ENCODE measurements at regions not wholly inside any gene's neighbourhood (a gene's known extent, or its start where the extent isn't known, plus 50 kb on each side); places are given as distances from the start of the nearest gene placed in this dataset.
"Not testable (repeated sequence)": the region's sequence is repeated elsewhere in the genome, so short reads cannot be mapped to it uniquely, and the experiment has no call there.

DNA sequence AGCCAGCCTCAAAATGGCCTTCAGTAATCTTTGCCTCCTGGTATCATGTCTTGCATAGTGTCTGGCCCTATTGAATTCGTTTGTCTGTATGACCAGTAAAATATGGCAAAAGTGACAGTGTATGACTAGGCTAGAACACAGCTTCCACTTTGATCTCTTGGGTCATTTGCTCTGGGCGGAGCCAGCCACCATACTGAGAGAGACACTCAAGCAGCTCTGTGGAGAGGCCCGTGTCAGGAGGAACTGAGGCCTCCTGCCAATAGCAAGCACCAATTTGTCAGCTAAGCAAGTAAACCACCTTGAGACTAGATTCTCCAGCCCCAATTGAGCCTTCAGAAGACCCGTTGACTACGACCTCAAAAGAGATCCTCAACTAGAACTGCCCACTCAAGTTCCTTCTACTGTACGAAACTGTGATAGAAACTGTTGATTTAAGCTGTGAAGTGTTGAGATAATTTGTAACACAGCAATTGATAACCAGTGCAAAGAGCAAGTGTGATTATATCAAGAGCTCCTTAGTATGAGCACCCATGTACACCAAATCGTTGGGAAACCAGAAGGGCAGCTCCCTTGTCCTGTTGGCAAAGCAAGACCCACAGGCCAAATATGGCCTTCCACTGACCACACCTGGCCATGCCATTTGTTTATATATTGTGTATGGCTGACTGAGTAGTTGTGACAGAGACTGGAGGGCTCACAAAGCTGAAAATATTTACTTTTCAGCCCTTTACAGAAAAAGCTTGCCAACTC is 52.7 kb upstream of the SERBP1 start:
- DNase-seq (ENCODE audit: low spot score): no peak

DNA sequence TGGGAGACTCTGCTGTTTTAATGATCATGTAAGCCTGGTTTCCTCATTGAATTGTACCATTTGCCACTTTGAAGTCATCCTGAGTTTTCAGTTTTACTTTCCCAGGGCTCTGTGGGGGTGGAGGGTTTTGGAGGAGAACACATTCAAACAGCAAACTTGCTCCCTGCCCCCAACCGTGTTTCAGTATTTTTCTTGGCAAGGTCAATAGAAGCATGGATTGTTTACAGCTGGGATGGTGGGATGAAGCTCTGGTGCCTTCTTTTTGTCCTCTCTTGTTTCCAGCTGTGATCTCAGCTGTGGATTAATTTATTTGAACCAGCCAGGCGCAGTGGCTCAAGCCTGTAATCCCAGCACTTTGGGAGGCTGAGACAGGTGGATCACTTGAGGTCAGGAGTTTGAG is 54.3 kb upstream of the SERBP1 start:
- DNase-seq (ENCODE audit: low spot score): no peak

DNA sequence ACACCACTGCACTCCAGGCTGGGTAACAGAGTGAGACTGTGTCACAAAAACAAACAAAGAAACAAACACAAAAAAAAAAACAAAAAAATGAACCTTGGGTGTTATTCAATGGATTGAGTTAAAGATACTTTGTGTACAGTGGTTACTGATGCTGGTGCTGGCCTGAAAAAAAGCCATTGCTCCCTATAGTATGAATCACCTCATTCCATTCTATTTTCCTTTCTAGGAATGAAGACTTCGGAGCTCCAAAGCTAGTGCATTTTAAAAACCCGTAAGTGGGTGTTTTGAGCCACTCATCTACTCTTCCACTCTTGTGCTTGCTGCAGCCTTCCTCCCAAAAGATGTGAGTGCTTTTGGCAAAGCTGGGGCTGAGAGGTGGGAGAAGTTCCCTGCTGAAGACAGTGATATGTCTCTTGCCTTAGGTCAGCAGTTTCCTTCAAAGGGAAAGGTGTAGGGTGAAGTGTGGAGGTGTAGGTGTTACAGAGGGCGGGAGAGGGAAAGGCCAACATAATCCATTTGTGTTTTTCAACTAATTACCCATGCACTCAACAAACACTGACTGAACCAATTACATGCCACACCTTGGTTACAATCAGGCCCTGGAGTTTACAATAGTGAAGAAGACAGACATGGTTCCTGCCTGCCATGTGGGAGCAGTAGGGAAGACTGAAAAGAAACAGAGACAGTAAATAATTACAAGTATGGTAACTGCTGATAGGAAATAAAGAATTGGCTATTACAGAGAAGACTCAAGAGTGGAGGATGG is 55.0 kb upstream of the SERBP1 start:
- DNase-seq (ENCODE audit: low spot score): no peak

DNA sequence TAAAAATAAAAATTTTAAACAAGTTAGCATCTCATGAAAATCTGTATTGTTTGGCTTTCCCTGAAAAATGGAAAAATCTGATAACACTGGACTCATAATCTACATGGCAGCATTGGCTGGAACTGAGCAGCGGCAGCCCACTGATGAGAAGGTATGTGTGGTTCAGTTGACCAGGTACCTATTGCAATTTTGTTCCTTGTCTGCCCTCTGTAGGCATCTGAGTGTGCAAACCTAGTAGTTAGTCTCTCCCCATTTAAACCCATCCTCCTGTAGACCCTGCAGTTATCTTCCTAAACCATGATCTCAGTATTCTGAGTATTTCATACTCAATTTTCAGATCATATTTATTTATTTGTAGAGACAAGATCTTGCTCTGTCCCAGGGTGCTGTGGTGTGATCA is 59.4 kb upstream of the SERBP1 start:
- peak; percentile 65 for DNase-seq (ENCODE audit: low spot score)

DNA sequence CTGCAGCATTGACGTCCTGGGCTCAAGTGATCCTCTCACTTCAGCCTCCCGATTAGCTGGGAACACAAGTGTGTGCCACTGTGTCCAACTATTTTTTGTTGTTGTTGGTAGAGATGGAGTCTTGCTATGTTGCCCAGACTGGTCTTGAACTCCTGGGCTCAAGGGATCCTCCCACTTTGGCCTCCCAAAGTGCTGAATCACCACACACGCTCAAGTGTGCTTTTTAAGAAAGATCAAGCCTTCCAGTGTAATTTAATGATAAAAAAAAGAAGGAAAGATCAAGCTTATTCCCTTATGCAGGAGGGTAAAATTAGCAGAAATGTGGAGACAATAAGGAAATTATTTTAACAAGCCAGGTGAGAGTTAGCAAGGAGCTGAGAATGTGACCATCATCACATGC is 61.1 kb upstream of the SERBP1 start:
- DNase-seq (ENCODE audit: low spot score): no peak

DNA sequence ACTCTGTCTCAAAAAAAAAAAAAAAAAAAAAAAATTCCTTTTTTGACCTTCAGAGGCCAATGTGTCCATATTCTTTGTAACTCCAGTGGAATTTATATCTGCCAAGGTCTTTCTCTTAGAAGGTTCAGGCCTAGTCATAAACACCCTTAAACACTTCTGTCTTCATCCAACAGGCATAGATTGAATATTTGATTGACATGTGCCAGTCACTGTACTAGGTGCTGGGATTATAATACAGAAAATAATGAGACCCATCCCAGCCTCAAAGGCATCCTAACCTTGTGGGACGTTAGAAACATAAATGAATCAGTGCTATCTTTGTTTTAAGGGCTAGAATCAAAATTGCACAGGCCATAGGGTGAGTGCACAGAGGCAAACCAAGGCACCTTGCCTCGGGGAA is 62.9 kb upstream of the SERBP1 start:
- DNase-seq (ENCODE audit: low spot score): no peak

DNA sequence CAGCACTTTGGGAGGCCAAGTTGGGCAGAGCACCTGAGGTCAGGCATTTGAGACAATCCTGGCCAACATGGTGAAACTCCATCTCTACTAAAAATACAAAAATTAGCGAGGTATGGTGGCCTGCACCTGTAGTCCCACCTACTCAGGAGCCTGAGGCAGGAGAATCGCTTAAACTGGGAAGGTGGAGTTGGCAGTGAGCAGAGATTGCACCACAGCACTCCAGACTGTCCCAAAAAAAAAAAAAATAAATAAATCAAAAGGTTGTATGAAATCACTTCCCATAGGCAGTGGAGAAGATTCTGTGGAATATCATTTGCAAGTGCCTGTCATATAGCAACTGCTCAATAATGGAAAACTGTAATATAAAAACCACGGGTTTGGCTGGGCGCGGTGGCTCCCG is 65.1 kb upstream of the SERBP1 start:
- DNase-seq (ENCODE audit: low spot score): no peak

DNA sequence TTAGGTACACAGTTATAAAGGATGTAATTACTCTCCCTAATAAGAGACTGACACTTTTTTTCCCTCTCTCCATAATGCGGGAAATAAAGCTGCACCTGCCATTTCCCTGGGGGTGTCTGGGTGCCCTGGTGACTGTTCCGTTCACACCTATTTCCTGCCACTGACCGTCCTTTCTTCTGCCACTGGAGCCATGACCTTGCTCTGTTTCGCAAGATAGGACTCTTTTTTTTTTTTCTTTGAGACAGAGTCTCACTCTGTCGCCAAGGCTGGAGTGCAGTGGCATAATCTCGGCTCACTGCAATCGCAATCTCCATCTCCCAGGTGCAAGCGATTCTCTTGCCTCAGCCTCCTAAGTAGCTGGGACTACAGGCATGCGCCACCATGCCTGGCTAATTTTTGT is 66.1 kb upstream of the SERBP1 start:
- DNase-seq (ENCODE audit: low spot score): no peak

DNA sequence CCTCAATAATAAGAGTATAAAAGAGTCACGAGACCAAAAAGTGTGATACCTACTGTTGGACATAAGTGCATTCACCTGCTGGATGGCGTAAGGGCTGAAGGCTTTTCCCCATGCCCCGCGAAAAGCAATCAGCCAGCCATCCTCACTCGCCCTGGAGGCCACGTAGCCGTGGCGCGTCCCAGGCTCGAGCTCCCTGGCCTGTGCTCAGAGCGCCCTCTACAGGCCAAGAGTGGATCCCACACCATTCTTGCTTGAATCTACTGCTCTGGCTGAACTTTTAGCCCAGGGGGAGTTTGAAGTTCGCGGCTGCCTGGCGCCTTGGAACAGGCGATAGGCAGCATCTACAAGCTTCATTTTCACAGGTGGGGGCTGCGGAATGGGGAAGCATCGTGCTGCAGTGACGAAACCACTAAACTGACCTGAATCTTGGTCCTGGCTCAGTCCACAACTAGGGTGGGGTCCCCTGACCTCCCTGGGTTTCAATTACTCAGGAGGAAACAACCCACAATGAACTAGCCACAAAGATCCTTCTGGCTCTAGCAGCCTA is 70.3 kb upstream of the SERBP1 start:
- DNase-seq (ENCODE audit: low spot score): peak; percentile 95

DNA sequence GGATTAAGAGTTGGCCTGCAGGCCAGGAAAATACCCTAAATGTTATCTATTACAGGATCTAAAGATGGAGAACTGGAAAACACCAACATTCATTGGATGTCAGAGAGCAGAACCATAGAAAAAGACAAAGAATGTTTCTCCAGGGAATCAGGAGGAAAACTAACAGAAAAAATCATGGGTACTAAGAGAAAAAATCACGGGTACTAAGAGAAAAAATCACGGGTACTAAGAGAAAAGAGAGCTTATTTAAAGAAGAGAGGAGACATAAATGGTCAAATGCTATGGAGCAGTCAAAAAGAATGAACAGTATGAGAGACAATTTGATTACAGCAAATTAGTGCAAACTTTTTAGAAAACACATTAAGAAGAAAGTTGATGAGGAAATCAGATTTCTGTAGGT is 73.8 kb upstream of the SERBP1 start:
- DNase-seq (ENCODE audit: low spot score): no peak

DNA sequence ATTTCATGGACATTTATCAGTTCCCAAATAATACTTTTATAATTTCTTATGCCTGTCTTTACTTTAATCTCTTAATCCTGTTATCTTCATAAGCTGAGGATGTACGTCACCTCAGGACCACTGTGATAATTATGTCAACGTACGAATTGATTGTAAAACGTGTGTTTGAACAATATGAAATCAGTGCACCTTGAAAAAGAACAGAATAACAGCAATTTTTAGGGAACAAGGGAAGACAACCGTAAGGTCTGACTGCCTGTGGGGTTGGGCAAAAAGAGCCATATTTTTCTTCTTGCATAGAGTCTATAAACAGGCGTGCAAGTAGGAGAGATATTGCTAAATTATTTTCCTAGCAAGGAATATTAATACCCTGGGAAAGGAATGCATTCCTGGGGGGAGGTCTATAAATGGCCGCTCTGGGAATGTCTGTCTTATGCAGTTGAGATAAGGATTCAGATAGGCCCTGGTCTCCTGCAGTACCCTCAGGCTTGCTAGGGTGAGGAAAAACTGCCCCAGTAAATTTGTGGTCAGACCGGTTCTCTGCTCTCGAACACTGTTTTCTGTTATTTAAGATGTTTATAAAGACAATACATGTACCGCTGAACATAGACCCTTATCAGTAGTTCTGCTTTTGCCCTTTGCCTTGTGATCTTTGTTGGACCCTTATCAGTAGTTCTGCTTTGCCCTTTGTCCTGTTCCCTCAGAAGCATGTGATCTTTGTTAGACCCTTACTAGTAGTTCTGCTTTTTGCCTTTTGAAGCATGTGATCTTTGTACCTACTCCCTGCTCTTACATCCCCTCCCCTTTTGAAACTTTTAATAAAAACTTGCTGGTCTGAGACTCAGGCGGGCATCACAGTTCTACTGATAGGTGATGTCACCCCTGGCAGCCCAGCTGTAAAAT is 83.4 kb upstream of the SERBP1 start:
- not testable (repeated sequence) for DNase-seq (ENCODE audit: low spot score)

DNA sequence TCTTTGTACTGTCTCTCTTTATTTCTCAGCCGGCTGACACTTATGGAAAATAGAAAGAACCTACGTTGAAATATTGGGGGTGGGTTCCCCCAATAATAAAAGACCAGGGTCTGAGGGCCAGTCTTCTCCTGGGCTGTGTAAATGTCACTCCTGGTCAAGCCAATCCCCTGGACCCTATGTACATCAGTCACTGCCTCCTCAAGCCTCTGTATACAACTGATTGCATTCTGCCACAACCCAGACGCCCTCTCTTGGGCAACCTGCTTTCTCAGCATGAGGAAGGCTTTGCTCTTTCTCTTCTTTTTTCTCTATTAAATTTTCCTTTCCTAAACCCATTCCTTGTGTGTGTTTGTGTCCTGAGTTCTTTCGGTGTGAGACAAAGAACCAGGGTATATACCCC is 84.1 kb upstream of the SERBP1 start:
- DNase-seq (ENCODE audit: low spot score): no peak

DNA sequence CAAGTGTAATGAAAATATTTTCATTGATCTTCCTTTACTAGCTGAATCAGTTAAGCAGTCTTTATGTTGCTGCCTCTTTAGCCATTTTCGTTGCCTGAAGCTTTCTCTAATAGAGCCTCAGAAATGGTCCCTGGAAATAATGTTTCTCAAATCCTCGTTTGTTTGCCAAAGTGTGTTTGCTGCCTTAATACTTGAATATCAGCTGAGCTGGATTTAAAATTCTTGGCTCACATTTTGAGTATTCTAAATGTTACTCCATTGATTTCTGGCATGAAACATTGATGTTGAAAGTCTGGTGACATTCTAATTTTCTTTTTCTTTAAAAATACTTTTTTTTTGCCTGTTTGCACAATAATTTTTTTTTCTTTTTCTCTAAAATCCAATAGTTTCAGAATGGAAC is 84.6 kb upstream of the SERBP1 start:
- no peak for DNase-seq (ENCODE audit: low spot score)

DNA sequence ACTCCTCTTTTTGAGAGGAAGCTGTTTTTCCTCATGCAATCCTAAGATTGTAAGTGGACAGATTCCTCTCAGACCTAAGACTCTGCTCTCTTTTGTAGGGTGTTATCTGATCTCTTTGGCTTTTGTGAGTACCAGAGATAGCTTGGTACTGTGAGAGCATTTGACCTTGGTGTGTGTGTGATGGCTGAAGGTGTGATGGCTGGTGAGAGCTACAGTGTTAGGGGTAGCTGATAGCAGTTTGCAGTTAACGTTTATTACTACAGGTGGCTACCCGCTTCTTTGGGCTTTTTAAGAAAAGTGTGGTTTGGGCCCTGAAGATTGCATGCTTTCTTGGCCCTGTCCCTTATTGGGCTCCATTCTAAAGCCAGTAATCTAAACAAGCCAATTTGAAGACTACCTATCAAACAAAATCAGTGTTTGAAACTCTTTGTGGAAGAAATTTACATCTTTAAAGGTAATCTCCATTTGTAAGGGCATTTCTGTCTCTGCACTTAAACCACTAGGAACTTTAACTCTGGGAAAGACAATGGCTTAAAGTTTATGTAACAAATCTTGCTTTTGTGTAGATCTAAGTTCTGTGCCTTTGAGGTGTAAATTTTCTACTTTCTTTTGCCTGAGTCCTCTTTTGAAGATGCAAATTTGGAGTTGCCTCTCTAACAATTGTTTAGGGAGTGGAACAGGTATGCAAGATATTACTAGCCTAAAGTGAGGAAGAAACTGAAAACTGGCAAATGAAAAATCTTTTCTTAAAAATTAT is 85.3 kb upstream of the SERBP1 start:
- DNase-seq (ENCODE audit: low spot score): peak; percentile 18

DNA sequence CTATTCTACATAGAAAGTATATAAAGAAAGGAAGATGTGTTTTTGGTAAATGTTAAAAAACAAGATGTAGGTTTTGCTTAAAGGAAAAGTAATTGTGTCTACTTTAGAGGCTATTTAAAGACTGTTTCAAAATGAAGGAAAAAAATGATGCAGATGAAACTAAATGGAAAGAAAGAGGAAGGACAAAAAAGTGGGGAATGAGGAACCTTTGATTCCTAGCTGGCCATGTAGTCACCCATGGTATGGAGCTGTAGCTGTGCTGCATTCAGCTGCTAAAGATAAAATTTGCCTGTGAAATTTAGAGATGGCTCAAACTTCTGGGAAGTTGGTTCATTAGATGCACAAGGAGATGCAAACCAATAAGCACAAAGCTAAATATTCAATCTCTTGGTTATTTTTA is 86.8 kb upstream of the SERBP1 start:
- DNase-seq (ENCODE audit: low spot score): no peak

DNA sequence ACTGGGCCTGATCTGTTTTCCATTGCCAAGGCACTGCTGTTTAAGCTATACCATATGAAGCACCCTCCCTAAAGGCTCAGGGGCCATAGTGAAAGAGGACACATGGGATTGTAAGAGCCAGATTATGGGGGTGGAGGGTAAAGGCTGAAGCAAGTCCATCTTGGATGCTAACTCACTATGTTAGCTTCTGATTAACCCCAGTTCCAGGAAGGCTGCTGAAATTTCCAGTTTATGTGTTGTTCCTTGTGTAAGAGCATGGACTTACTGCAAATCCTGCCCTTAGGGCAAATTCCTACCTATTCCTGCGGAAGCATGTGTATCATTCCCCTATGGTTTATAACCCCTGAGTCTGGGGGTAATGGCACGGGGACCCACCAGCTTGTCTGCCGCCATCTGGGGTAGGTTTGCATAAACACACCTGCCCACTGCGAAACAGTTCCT is 91.8 kb upstream of the SERBP1 start:
- DNase-seq (ENCODE audit: low spot score): no peak

DNA sequence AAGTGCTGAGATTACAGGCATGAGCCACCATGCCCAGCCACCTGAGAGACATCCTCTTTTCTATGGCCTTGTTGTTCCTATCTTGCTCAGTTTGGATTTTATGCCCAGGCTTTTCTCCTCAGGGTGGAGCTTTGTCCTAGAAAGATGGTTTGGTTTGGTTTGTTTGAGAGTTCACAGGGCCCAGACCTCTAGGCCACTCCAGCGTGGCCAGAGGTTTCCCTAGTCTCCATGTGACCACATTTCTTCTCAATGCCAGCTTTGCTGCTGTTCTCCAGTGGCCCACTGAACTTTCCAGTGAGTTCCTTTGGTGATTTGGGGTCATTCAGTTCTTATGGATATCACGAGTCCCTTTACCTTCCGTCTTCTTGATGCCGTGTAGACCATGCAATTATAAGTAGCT is 92.6 kb upstream of the SERBP1 start:
- no peak for DNase-seq (ENCODE audit: low spot score)

DNA sequence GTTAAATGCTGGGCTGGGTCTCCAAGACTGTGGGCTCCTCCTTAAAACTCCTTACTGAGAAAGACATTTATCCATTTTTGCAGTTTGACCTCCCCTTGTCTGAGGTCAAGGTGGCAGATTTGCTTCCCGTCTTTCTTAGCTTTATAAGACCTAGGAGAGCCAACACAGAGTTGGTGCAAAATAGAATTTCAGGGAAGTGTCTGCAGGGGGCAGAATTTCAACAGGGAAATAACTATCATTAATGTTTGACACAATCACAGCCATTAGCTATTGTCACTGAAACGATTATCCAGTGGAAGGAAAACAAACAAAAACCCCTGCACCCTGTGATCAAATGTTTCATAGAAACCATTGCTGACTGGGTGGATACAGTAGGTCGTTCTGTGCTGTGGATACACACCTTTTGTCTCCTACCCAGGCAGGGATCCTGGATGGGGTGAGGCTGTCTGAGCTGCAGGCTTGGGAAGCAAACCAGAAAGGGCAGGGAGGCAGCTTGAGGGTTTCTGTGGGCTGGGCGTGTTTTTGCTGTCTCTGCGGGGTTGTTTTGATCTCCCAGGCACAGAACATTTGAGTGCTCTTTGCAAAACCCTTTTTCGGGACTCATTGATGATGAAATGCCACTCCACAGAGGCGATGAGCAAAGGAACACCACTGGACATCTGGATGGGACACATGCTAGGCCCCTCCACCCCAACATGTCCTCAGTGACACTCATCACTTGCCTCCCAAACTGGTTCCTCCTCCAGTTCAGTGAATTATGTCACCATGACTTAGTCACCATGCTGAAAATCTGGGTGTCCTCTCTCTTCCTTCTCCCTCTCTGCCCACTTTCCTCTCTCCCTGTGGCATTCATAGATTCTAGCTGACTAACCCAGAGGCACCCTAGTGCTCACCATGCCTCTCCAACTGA is 94.2 kb upstream of the SERBP1 start:
- no peak for DNase-seq (ENCODE audit: low spot score)

DNA sequence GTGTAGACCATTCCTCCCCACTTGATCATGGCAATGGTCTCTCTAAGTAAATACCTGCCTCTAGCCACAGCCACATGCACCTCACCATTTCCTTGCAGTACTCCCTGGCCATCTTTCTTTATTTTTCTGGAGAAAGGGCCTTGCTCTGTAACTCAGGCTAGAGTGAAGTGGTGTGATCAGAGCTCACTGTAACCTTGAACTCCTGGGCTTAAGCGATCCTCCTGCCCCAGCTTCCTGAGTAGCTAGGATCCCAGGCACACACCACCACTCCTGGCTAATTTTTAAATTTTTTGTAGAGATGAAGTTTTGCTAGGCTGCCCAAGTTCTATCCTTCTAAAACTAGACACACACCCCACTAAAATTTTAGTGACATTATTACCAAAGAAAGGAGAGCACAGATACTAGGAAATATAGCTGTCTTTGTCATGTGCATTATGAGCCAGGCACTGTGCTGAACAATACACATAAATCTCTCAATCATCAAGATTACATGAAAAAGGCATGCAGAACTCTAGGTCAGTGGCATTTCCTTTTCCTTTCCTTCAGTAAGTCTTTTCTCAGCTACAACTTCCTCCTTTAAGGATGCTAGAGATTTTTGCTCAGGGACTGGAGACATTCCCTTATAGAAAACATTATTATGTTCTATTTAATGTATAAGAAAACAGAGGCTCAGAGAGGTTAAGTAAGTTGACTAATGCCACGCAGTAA is 95.0 kb upstream of the SERBP1 start:
- DNase-seq (ENCODE audit: low spot score): no peak

DNA sequence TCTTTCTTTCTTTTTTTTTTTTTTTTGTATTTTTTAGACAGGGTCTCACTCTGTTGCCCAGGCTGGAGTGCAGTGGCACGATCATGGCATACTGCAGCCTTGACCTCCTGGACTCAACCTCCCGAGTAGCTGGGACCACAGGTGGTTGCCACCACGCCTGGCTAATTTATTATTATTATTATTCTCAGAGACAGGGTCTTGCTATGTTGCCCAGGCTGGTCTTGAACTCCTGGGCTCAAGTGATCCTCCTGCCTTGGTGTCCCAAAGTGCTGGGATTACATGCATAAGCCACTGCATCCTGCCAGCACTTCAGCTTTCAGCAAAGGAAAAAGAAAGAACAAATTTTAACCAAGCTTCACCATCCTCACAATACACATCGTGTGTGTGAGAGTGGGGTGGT is 97.9 kb upstream of the SERBP1 start:
- DNase-seq (ENCODE audit: low spot score): no peak

Data from iPS-NIHi11 (cell line).